Left renal pelvis (tissue), 4 donors: ENCODE measurements at regions not wholly inside any gene's neighbourhood (a gene's known extent, or its start where the extent isn't known, plus 50 kb on each side); places are given as distances from the start of the nearest gene placed in this dataset.

ENCODE experiments used
- DNase-seq, 4 donors: peaks; one replicate each; pipeline ENCODE4 v3.0.0-alpha.2; 2013; ENCODE audit warnings: low read depth in 4 of 4, low spot score in 3 of 4

- DNase-seq: no peak
Measured at GRCh38 chr18:2313332-2313731, 258.0 kb downstream of the METTL4 start.

- no peak for DNase-seq
Measured at GRCh38 chr18:2316082-2316750, 255.1 kb downstream of the METTL4 start.

- no peak for DNase-seq
Measured at GRCh38 chr18:2316751-2317696, 254.3 kb downstream of the METTL4 start.

- no peak for DNase-seq
Measured at GRCh38 chr18:2324459-2324858, 246.8 kb downstream of the METTL4 start.

- DNase-seq: no peak
Measured at GRCh38 chr18:2325308-2325849, 245.9 kb downstream of the METTL4 start.

GRCh38 chr18:2325933-2326332 is 245.4 kb downstream of the METTL4 start:
- DNase-seq: no peak

- DNase-seq: no peak
Measured at GRCh38 chr18:2326999-2327398, 244.3 kb downstream of the METTL4 start.

GRCh38 chr18:2330764-2331163 is 240.5 kb downstream of the METTL4 start:
- DNase-seq: no peak

GRCh38 chr18:2331491-2331890 is 239.8 kb downstream of the METTL4 start:
- no peak for DNase-seq

- no peak for DNase-seq
Measured at GRCh38 chr18:2336690-2337392, 234.5 kb downstream of the METTL4 start.

GRCh38 chr18:2337552-2338141 is 233.7 kb downstream of the METTL4 start:
- DNase-seq: no peak

GRCh38 chr18:2338601-2339000 is 232.7 kb downstream of the METTL4 start:
- no peak for DNase-seq

GRCh38 chr18:2340335-2340734 is 231.0 kb downstream of the METTL4 start:
- DNase-seq: no peak

- no peak for DNase-seq
Measured at GRCh38 chr18:2348003-2348402, 223.3 kb downstream of the METTL4 start.

GRCh38 chr18:2351126-2351850 is 220.0 kb downstream of the METTL4 start:
- DNase-seq: no peak

GRCh38 chr18:2354292-2354691 is 217.0 kb downstream of the METTL4 start:
- DNase-seq: no peak

- no peak for DNase-seq
Measured at GRCh38 chr18:2356906-2357305, 214.4 kb downstream of the METTL4 start.

- DNase-seq: no peak
Measured at GRCh38 chr18:2360861-2361260, 210.4 kb downstream of the METTL4 start.

- DNase-seq: no peak
Measured at GRCh38 chr18:2368102-2368501, 203.2 kb downstream of the METTL4 start.

GRCh38 chr18:2376707-2377106 is 194.6 kb downstream of the METTL4 start:
- no peak for DNase-seq
